ENCODE measurements at regions not wholly inside any gene's neighbourhood (a gene's known extent, or its start where the extent isn't known, plus 50 kb on each side); places are given as distances from the start of the nearest gene placed in this dataset.

- Histone ChIP-seq H3K9me3 (no peaks in the 10 kb centered on the region), H3K36me3 (no peaks in the 10 kb centered on the region), H3K27me3 (no peaks in the 10 kb centered on the region), H3K4me1 (peaks cover 0 to 5% (median 0%) of the 10 kb centered on the region in 4 donors), H3K4me3 (no peak overlapping the region), H3K27ac (peak overlapping the region; percentile 41 to 54 (median 50))
- WGBS, 2 donors (ENCODE audit: low coverage in 1 of 2): 69 to 77% methylated on average over 10 to 19 of the region's 19 CpGs
- in situ Hi-C loops (cut with MboI; ENCODE audit: low pct_ligation_motif_present in 1 of 4, low pct_unique_long_range_greater_than_20kb in 1 of 4, low sequenced_read_pairs in 3 of 4): loop anchor here in 3 of 4 donors (10.0 to 25.0 kb wide), 5 partner anchors 63 to 420 kb away; partner anchors contain the start of genes RSPH3 (in 2 of the 3) and TAGAP (in 1 of the 3)
- intact Hi-C loops (cut with DNase I; ENCODE audit: low total_unique reads): no loop called here
- no peak for TF ChIP-seq EP300 (IDR thresholded peaks at IDR 0.05; ENCODE audit: low read depth)
- TF ChIP-seq CTCF (IDR thresholded peaks at IDR 0.05): no peak
- no peak for TF ChIP-seq POLR2A (IDR thresholded peaks at IDR 0.05)
- no peak for TF ChIP-seq POLR2AphosphoS5 (IDR thresholded peaks at IDR 0.05)
- DNase-seq: peak; percentile 51
These were observed 61.5 kb upstream of the FNDC1 start for GRCh38 chr6:159107451-159108260.

GRCh38 chr6:159106627-159107241, 61.9 kb upstream of the TAGAP start:
- intact Hi-C loops (cut with DNase I; ENCODE audit: low total_unique reads) (no loop called here), in situ Hi-C loops (cut with MboI; ENCODE audit: low pct_ligation_motif_present in 1 of 4, low pct_unique_long_range_greater_than_20kb in 1 of 4, low sequenced_read_pairs in 3 of 4) (loop anchor here in 3 of 4 donors (10.0 to 25.0 kb wide), 5 partner anchors 62 to 419 kb away; partner anchors contain the start of genes RSPH3 (in 2 of the 3) and TAGAP (in 1 of the 3))
- H3K4me3 ChIP-seq: no peak overlapping the region
- peaks cover 0 to 5% (median 0%) of the 10 kb centered on the region in 4 donors for H3K4me1 ChIP-seq
- H3K27me3 ChIP-seq: no peaks in the 10 kb centered on the region
- no peaks in the 10 kb centered on the region for H3K9me3 ChIP-seq
- no peaks in the 10 kb centered on the region for H3K36me3 ChIP-seq
- TF ChIP-seq POLR2AphosphoS5 (IDR thresholded peaks at IDR 0.05) (peak in 1 of 3 donors; percentile 46), CTCF (IDR thresholded peaks at IDR 0.05) (no peak), POLR2A (IDR thresholded peaks at IDR 0.05) (peak; percentile 37), EP300 (IDR thresholded peaks at IDR 0.05; ENCODE audit: low read depth) (no peak)
- WGBS, 2 donors (ENCODE audit: low coverage in 1 of 2): 34 to 39% methylated on average over 5 to 7 of the region's 7 CpGs
- DNase-seq: peak; percentile 83
- peak overlapping the region; percentile 41 to 54 (median 50) for H3K27ac ChIP-seq

- intact Hi-C loops (cut with DNase I; ENCODE audit: low total_unique reads): no loop called here
- in situ Hi-C loops (cut with MboI; ENCODE audit: low pct_ligation_motif_present in 1 of 4, low pct_unique_long_range_greater_than_20kb in 1 of 4, low sequenced_read_pairs in 3 of 4): loop anchor here in 3 of 4 donors (10.0 to 25.0 kb wide), 5 partner anchors 61 to 418 kb away; partner anchors contain the start of genes RSPH3 (in 2 of the 3) and TAGAP (in 1 of the 3)
- Histone ChIP-seq H3K36me3 (no peaks in the 10 kb centered on the region), H3K9me3 (no peaks in the 10 kb centered on the region), H3K27me3 (no peaks in the 10 kb centered on the region), H3K4me3 (no peak overlapping the region), H3K4me1 (peaks cover 0 to 5% (median 0%) of the 10 kb centered on the region in 4 donors), H3K27ac (no peak overlapping the region)
- DNase-seq: no peak
- no peak for TF ChIP-seq POLR2A (IDR thresholded peaks at IDR 0.05)
- no peak for TF ChIP-seq CTCF (IDR thresholded peaks at IDR 0.05)
- no peak for TF ChIP-seq EP300 (IDR thresholded peaks at IDR 0.05; ENCODE audit: low read depth)
- no peak for TF ChIP-seq POLR2AphosphoS5 (IDR thresholded peaks at IDR 0.05)
- WGBS, 2 donors (ENCODE audit: low coverage in 1 of 2): 50 to 60% methylated on average over 3 of the region's 3 CpGs
These were observed 60.9 kb upstream of the TAGAP start for GRCh38 chr6:159105716-159106115.

GRCh38 chr6:159104931-159105330, 60.1 kb upstream of the TAGAP start:
- intact Hi-C loops (cut with DNase I; ENCODE audit: low total_unique reads): no loop called here
- no peak overlapping the region for H3K27ac ChIP-seq
- no peak for TF ChIP-seq EP300 (IDR thresholded peaks at IDR 0.05; ENCODE audit: low read depth)
- no peak for TF ChIP-seq CTCF (IDR thresholded peaks at IDR 0.05)
- no peak for TF ChIP-seq POLR2A (IDR thresholded peaks at IDR 0.05)
- TF ChIP-seq POLR2AphosphoS5 (IDR thresholded peaks at IDR 0.05): no peak
- no peak overlapping the region for H3K4me3 ChIP-seq
- in situ Hi-C loops (cut with MboI; ENCODE audit: low pct_ligation_motif_present in 1 of 4, low pct_unique_long_range_greater_than_20kb in 1 of 4, low sequenced_read_pairs in 3 of 4): loop anchor here in 3 of 4 donors (10.0 to 25.0 kb wide), 5 partner anchors 60 to 418 kb away; partner anchors contain the start of genes RSPH3 (in 2 of the 3) and TAGAP (in 1 of the 3)
- H3K36me3 ChIP-seq: no peaks in the 10 kb centered on the region
- 60 to 86% methylated on average over 1 to 5 of the region's 5 CpGs for WGBS, 2 donors (ENCODE audit: low coverage in 1 of 2)
- no peaks in the 10 kb centered on the region for H3K9me3 ChIP-seq
- DNase-seq: peak; percentile 40
- H3K4me1 ChIP-seq: peaks cover 0 to under 1% (median 0%) of the 10 kb centered on the region in 4 donors
- H3K27me3 ChIP-seq: no peaks in the 10 kb centered on the region
